OCI-LY1 (cell line): ENCODE measurements at regions not wholly inside any gene's neighbourhood (a gene's known extent, or its start where the extent isn't known, plus 50 kb on each side); places are given as distances from the start of the nearest gene placed in this dataset.

Source experiments
- H2AFZ ChIP-seq: fragments of 200-600 bp; sonication (generic), shearing (Covaris generic); 2 replicates; pipeline ENCODE4 v1.6.0; 2014; ENCODE audit warnings: antibody characterized with exemption, mild to moderate bottlenecking, low read length
- H3F3A ChIP-seq: fragments of 200-600 bp; sonication (generic), shearing (Covaris generic); 2 replicates; pipeline ENCODE4 v1.6.0; 2014; ENCODE audit warnings: mild to moderate bottlenecking, antibody characterized with exemption, low read length, moderate library complexity; ENCODE audit not compliant: insufficient read depth
- H3K27ac ChIP-seq: fragments of 200-600 bp; sonication (generic); 2 replicates; pipeline ENCODE4 v1.5.1; 2014; ENCODE audit warnings: low read length, mixed run types, mild to moderate bottlenecking, low read depth; ENCODE audit not compliant: poor library complexity, severe bottlenecking
- H3K27me3 ChIP-seq: fragments of 200-600 bp; sonication (generic); 2 replicates; pipeline ENCODE4 v1.6.0; 2014; ENCODE audit warnings: antibody characterized with exemption, mild to moderate bottlenecking, low read length, moderate library complexity; ENCODE audit not compliant: insufficient read depth
- H3K36me3 ChIP-seq: fragments of 200-600 bp; sonication (generic); 2 replicates; pipeline ENCODE4 v1.6.1; 2014; ENCODE audit warnings: mild to moderate bottlenecking, antibody characterized with exemption, low read length, moderate library complexity, mixed read lengths; ENCODE audit not compliant: insufficient read depth
- H3K4me1 ChIP-seq: fragments of 200-600 bp; sonication (generic); 2 replicates; pipeline ENCODE4 v1.5.1; 2014; ENCODE audit warnings: mild to moderate bottlenecking, low read length, moderate library complexity; ENCODE audit not compliant: insufficient read depth, severe bottlenecking
- H3K4me2 ChIP-seq: fragments of 200-600 bp; sonication (generic), shearing (Covaris generic); 2 replicates; pipeline ENCODE4 v1.6.1; 2014; ENCODE audit warnings: low read length
- H3K4me3 ChIP-seq: fragments of 200-600 bp; sonication (generic); 2 replicates; pipeline ENCODE4 v1.5.1; 2014; ENCODE audit warnings: low read length, low read depth, mild to moderate bottlenecking, mixed read lengths; ENCODE audit not compliant: poor library complexity, severe bottlenecking
- H3K79me2 ChIP-seq: fragments of 200-600 bp; shearing (Covaris generic); 2 replicates; pipeline ENCODE4 v1.6.1; 2016; ENCODE audit warnings: mixed run types, low read length, mixed read lengths; ENCODE audit not compliant: insufficient read depth
- H3K9ac ChIP-seq: fragments of 200-600 bp; sonication (generic), shearing (Covaris generic); 2 replicates; pipeline ENCODE4 v1.6.1; 2014; ENCODE audit warnings: mild to moderate bottlenecking, low read length, mixed read lengths
- H3K9me2 ChIP-seq: fragments of 200-600 bp; sonication (generic), shearing (Covaris generic); 2 replicates; pipeline ENCODE4 v1.6.1; 2014; ENCODE audit warnings: low read depth, mild to moderate bottlenecking, low read length, mixed read lengths
- H3K9me3 ChIP-seq: fragments of 200-600 bp; shearing (Covaris generic); 2 replicates; pipeline ENCODE4 v1.6.1; 2014; ENCODE audit warnings: low read length, mixed read lengths
- H4K20me1 ChIP-seq: fragments of 200-600 bp; sonication (generic), shearing (Covaris generic); 2 replicates; pipeline ENCODE4 v1.6.0; 2016; ENCODE audit warnings: mild to moderate bottlenecking, low read length; ENCODE audit not compliant: insufficient read depth
- EZH2 ChIP-seq: fragments of 200-600 bp; sonication (generic), shearing (Covaris generic); IDR thresholded peaks from 2 replicates; pipeline ENCODE4 v1.8.0; 2017; ENCODE audit warnings: borderline replicate concordance, mixed run types, mild to moderate bottlenecking, antibody characterized with exemption, low read length, moderate library complexity, mixed read lengths
- TF ChIP-seq, protein P1 (sequence below): fragments of 200-600 bp; sonication (generic), shearing (Covaris generic); IDR thresholded peaks from 2 replicates; pipeline ENCODE4 v1.5.1; 2017; ENCODE audit warnings: mild to moderate bottlenecking, antibody characterized with exemption, low read length, moderate library complexity, mixed read lengths

DNA sequence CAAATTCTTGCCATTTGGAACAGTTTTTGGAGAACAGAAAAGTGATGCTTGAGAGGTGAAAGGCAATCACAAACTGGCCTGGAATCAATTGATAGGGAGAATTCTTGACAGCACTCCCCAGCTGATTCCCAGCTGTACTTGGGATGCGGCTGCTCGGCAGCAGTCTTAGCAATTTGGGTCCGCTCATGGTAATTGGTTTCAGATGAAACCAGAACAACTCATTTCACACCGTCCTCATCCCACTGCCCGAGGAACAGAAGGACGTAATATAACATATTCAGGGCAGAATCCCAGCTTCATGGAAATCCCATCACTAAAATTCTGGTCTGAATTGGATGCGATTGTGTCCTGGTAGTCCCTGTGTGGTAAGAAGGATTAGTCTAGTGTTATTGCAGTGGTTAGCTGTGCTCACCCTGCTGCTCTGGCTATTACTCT is 223.3 kb upstream of the FERD3L start:
- Histone ChIP-seq H3K9me2 (no peaks in the 10 kb centered on the region), H3K79me2 (no peaks in the 10 kb centered on the region), H3K4me2 (no peak overlapping the region), H3K4me3 (no peak overlapping the region), H4K20me1 (no peaks in the 10 kb centered on the region), H3F3A (no peaks in the 10 kb centered on the region), H3K9ac (no peak overlapping the region), H2AFZ (no peak overlapping the region), H3K27ac (no peak overlapping the region), H3K36me3 (no peaks in the 10 kb centered on the region), H3K4me1 (no peaks in the 10 kb centered on the region), H3K9me3 (no peaks in the 10 kb centered on the region), H3K27me3 (no peaks in the 10 kb centered on the region)
- TF ChIP-seq, protein P1, sequence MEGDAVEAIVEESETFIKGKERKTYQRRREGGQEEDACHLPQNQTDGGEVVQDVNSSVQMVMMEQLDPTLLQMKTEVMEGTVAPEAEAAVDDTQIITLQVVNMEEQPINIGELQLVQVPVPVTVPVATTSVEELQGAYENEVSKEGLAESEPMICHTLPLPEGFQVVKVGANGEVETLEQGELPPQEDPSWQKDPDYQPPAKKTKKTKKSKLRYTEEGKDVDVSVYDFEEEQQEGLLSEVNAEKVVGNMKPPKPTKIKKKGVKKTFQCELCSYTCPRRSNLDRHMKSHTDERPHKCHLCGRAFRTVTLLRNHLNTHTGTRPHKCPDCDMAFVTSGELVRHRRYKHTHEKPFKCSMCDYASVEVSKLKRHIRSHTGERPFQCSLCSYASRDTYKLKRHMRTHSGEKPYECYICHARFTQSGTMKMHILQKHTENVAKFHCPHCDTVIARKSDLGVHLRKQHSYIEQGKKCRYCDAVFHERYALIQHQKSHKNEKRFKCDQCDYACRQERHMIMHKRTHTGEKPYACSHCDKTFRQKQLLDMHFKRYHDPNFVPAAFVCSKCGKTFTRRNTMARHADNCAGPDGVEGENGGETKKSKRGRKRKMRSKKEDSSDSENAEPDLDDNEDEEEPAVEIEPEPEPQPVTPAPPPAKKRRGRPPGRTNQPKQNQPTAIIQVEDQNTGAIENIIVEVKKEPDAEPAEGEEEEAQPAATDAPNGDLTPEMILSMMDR = no peak
- TF ChIP-seq EZH2 = no peak

DNA sequence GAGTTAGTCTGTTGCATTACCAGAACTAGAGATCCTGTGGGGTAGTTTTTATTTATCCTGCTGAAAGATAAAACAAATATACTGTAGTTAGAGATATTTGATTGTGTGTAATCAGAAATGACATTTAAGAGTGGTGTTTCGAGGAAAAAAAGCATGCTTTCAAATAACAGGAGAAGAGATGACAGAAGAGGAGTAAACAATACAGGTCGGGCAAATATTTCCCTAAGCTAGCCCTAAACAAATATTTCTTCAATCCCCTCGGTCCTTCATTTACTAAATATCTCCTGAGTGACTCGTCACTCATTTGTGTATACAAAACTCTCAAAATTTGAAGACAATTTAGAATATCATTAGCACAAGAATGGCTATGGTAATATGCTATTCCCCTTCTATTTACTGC is 219.7 kb upstream of the FERD3L start:
- Histone ChIP-seq H3K9ac (no peak overlapping the region), H3K27ac (no peak overlapping the region), H3K4me1 (no peaks in the 10 kb centered on the region), H4K20me1 (no peaks in the 10 kb centered on the region), H3K4me3 (no peak overlapping the region), H2AFZ (no peak overlapping the region), H3K79me2 (no peaks in the 10 kb centered on the region), H3K9me3 (no peaks in the 10 kb centered on the region), H3K36me3 (no peaks in the 10 kb centered on the region), H3F3A (no peaks in the 10 kb centered on the region), H3K9me2 (0 out of 2 replicates have a peak, but pooled peaks cover 3% of the 10 kb centered on the region), H3K4me2 (no peak overlapping the region), H3K27me3 (no peaks in the 10 kb centered on the region)
- TF ChIP-seq EZH2 = no peak
- TF ChIP-seq, protein P1 = no peak

DNA sequence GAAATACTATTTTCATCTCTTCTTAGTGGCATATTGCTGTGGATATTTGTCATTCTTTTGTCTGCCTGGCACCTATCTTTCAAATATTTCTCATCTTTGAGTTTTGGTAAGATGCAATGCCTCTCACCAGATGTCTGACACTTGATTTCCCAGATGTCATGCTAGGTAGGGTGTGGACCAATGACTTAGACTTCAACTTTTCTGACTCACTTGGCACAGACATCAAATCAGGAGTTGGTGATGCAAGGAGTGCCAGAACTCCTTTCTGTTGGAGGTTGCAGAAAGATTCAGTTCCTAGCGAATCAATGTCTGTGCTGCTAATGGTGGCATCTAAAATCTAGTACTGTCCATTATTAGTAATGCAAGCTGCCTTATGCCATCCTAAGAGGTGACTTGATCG is 216.9 kb upstream of the FERD3L start:
- no peak for TF ChIP-seq EZH2
- TF ChIP-seq, protein P1 = no peak
- Histone ChIP-seq H3K4me3 (no peak overlapping the region), H3K9me3 (no peaks in the 10 kb centered on the region), H3K36me3 (no peaks in the 10 kb centered on the region), H3K4me1 (no peaks in the 10 kb centered on the region), H3K27ac (no peak overlapping the region), H4K20me1 (no peaks in the 10 kb centered on the region), H3K4me2 (no peak overlapping the region), H3K27me3 (no peaks in the 10 kb centered on the region), H3F3A (no peaks in the 10 kb centered on the region), H3K79me2 (no peaks in the 10 kb centered on the region), H3K9me2 (0 out of 2 replicates have a peak, but pooled peaks cover 3% of the 10 kb centered on the region), H2AFZ (no peak overlapping the region), H3K9ac (no peak overlapping the region)
